PC-9 (cell line): ENCODE measurements at regions not wholly inside any gene's neighbourhood (a gene's known extent, or its start where the extent isn't known, plus 50 kb on each side); places are given as distances from the start of the nearest gene placed in this dataset.

Source experiments
- BruUV-seq: library from RNA; stranded (reverse); fragments of 400-500 nt; replicated peaks from 2 replicates; lab custom pipeline; 2021; lab: Mats Ljungman, UMichigan
- CTCF ChIA-PET: fragments of 300-600 bp; sonication (Branson Sonifier 250); formaldehyde crosslinking; loops from one replicate; lab custom pipeline; 2022; ENCODE audit warnings: antibody characterized with exemption; lab: Charles Lee
- POLR2A ChIA-PET: fragments of 300-600 bp; sonication (Branson Sonifier 250); formaldehyde crosslinking; loops from one replicate; lab custom pipeline; 2022; ENCODE audit warnings: antibody characterized with exemption; ENCODE audit not compliant: unreplicated experiment; lab: Charles Lee
- DNase-seq, 2 experiments: peaks; one replicate each; pipeline versions ENCODE4 v3.0.0 to v3.0.0-alpha.2; 2015 to 2022; ENCODE audit warnings: mixed read lengths in 1 of 2
- H2AFZ ChIP-seq: fragments of 200-600 bp; sonication (generic); 2 replicates; pipeline ENCODE4 v1.8.1; 2017; ENCODE audit warnings: antibody characterized with exemption
- H3F3A ChIP-seq: fragments of 200-600 bp; sonication (generic); 2 replicates; pipeline ENCODE4 v1.8.1; 2017; ENCODE audit warnings: antibody characterized with exemption, mild to moderate bottlenecking, low read depth; ENCODE audit not compliant: insufficient read depth
- H3K27ac ChIP-seq: fragments of 200-600 bp; sonication (generic); 2 replicates; pipeline ENCODE4 v1.6.1; 2016; ENCODE audit warnings: mixed run types
- H3K27me3 ChIP-seq: fragments of 200-600 bp; sonication (generic); 2 replicates; pipeline ENCODE4 v1.6.1; 2016; ENCODE audit warnings: low read depth, mixed run types; ENCODE audit not compliant: insufficient read depth
- H3K36me3 ChIP-seq: fragments of 200-600 bp; sonication (generic); 2 replicates; pipeline ENCODE4 v1.6.1; 2016; ENCODE audit warnings: low read depth, mixed run types
- H3K4me1 ChIP-seq: fragments of 200-600 bp; sonication (generic); replicated peaks from 2 replicates; pipeline ENCODE4 v1.6.1; 2016; ENCODE audit warnings: mixed run types; ENCODE audit not compliant: insufficient read depth
- H3K4me2 ChIP-seq: fragments of 200-600 bp; sonication (generic); 2 replicates; pipeline ENCODE4 v1.6.1; 2017; ENCODE audit warnings: mixed run types
- H3K4me3 ChIP-seq: fragments of 200-600 bp; sonication (generic); 2 replicates; pipeline ENCODE4 v1.6.1; 2016; ENCODE audit warnings: mixed run types
- H3K79me2 ChIP-seq: fragments of 200-600 bp; sonication (generic); 2 replicates; pipeline ENCODE4 v1.6.1; 2017; ENCODE audit warnings: low read depth, mixed run types
- H3K9me2 ChIP-seq: fragments of 200-600 bp; sonication (generic); 2 replicates; pipeline ENCODE4 v1.8.1; 2017; ENCODE audit warnings: mild to moderate bottlenecking; ENCODE audit not compliant: insufficient read depth
- H3K9me3 ChIP-seq: fragments of 200-600 bp; sonication (generic); 2 replicates; pipeline ENCODE4 v1.8.1; 2016; ENCODE audit warnings: low read depth; ENCODE audit not compliant: insufficient read depth
- H4K20me1 ChIP-seq: fragments of 200-600 bp; sonication (generic); 2 replicates; pipeline ENCODE4 v1.8.1; 2017; ENCODE audit not compliant: insufficient read depth
- CTCF ChIP-seq: fragments of 200-600 bp; sonication (generic); conservative IDR thresholded peaks from 2 replicates; pipeline ENCODE4 v1.6.1; 2017; ENCODE audit warnings: mixed run types, antibody characterized with exemption, mild to moderate bottlenecking, moderate library complexity
- EZH2 ChIP-seq: fragments of 200-600 bp; sonication (generic); IDR thresholded peaks from 2 replicates; pipeline ENCODE4 v1.8.0; 2017; ENCODE audit warnings: antibody characterized with exemption, low read depth
- intact Hi-C: fragments of 100-400 bp; cut with micrococcal nuclease; formaldehyde crosslinking; loops from one replicate; pipeline ENCODE4 v1.10.0; 2022; ENCODE audit not compliant: unreplicated experiment

- no peak for TF ChIP-seq CTCF
- TF ChIP-seq EZH2: no peak
- Histone ChIP-seq H3K4me2 (no peak overlapping the region), H3K4me1 (no peaks in the 10 kb centered on the region), H3F3A (no peaks in the 10 kb centered on the region), H3K4me3 (no peak overlapping the region), H4K20me1 (no peaks in the 10 kb centered on the region), H2AFZ (no peak overlapping the region), H3K27ac (no peak overlapping the region), H3K27me3 (peaks cover 10% of the 10 kb centered on the region; the same call in 1 of the 2 replicates), H3K79me2 (no peaks in the 10 kb centered on the region), H3K9me3 (no peaks in the 10 kb centered on the region), H3K36me3 (no peaks in the 10 kb centered on the region), H3K9me2 (no peaks in the 10 kb centered on the region)
- ChIA-PET POLR2A (no interaction called here), CTCF (no interaction called here)
- DNase-seq: no peak
- intact Hi-C loops: no loop called here
- no TSS peak for BruUV-seq
Observed at GRCh38 chr4:181289198-181289597, 954.0 kb upstream of the TENM3 start.

DNA sequence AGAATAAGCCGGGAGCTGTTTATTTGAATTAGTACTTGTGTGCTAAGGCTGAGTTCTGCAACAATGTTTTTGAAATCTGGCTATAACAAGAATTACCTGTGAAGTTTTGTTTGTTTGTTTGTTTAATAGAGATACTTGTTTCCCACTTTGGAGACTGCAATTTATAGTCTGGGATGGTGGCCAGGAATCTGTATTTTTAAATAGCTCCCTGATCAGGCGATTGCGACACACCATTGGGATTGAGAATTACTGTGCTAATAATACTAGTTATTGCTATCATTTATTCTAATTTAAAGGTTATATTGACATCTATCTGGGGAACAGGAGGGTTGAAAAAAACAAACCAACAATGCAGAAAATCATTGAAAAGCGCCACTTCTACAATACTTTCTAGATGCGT lies 951.6 kb upstream of the TENM3 start:
- H3K9me2 ChIP-seq: no peaks in the 10 kb centered on the region
- H3K27ac ChIP-seq: no peak overlapping the region
- no peaks in the 10 kb centered on the region for H3K9me3 ChIP-seq
- H3K27me3 ChIP-seq: peaks cover 10% of the 10 kb centered on the region; the same call in 1 of the 2 replicates
- H3K36me3 ChIP-seq: no peaks in the 10 kb centered on the region
- CTCF ChIA-PET: no interaction called here
- POLR2A ChIA-PET: no interaction called here
- H3K4me3 ChIP-seq: no peak overlapping the region
- no peak for DNase-seq
- intact Hi-C loops: no loop called here
- H3K79me2 ChIP-seq: no peaks in the 10 kb centered on the region
- no TSS peak for BruUV-seq
- TF ChIP-seq CTCF (no peak), EZH2 (no peak)
- no peaks in the 10 kb centered on the region for H3K4me1 ChIP-seq
- no peaks in the 10 kb centered on the region for H3F3A ChIP-seq
- no peak overlapping the region for H3K4me2 ChIP-seq
- H4K20me1 ChIP-seq: no peaks in the 10 kb centered on the region
- no peak overlapping the region for H2AFZ ChIP-seq

- Histone ChIP-seq H3K79me2 (no peaks in the 10 kb centered on the region), H3K4me2 (no peak overlapping the region), H2AFZ (no peak overlapping the region), H3K9me3 (no peaks in the 10 kb centered on the region), H3K4me3 (no peak overlapping the region), H3K27me3 (peaks cover 10% of the 10 kb centered on the region; the same call in 1 of the 2 replicates), H3F3A (no peaks in the 10 kb centered on the region), H3K9me2 (no peaks in the 10 kb centered on the region), H3K36me3 (no peaks in the 10 kb centered on the region), H3K4me1 (no peaks in the 10 kb centered on the region), H3K27ac (no peak overlapping the region), H4K20me1 (no peaks in the 10 kb centered on the region)
- ChIA-PET CTCF (no interaction called here), POLR2A (no interaction called here)
- no peak for DNase-seq
- TF ChIP-seq CTCF (no peak), EZH2 (no peak)
- intact Hi-C loops: no loop called here
- BruUV-seq: no TSS peak
Observed at GRCh38 chr4:181293014-181293413, 950.2 kb upstream of the TENM3 start.
